GM21723 (cell line): ENCODE measurements at regions not wholly inside any gene's neighbourhood (a gene's known extent, or its start where the extent isn't known, plus 50 kb on each side); places are given as distances from the start of the nearest gene placed in this dataset.

ENCODE experiments used
- ATAC-seq: cut with Tn5 transposase; IDR thresholded peaks from one replicate; pipeline ENCODE4 v1.9.1; 2021; ENCODE audit warnings: mild to moderate bottlenecking, moderate library complexity; ENCODE audit not compliant: unreplicated experiment

- ATAC-seq: no peak
Measured at GRCh38 chr13:44627441-44627840, 51.3 kb upstream of the TSC22D1 start.

GRCh38 chr13:44626176-44626575, 50.0 kb upstream of the TSC22D1 start:
- ATAC-seq: no peak
